DLD1 (cell line): ENCODE measurements at regions not wholly inside any gene's neighbourhood (a gene's known extent, or its start where the extent isn't known, plus 50 kb on each side); places are given as distances from the start of the nearest gene placed in this dataset.
"Not testable (repeated sequence)": the region's sequence is repeated elsewhere in the genome, so short reads cannot be mapped to it uniquely, and the experiment has no call there.

Experiments used
- in situ Hi-C: cut with HindIII; loops from 2 replicates; pipeline ENCODE4 v1.10.0; 2017; ENCODE audit warnings: low sequenced_read_pairs

GRCh38 chr9:24897826-24898225 lies 352.1 kb upstream of the IZUMO3 start:
- in situ Hi-C loops, result no loop called here

- in situ Hi-C loops, result no loop called here
Measured at GRCh38 chr9:24881361-24881760, 335.7 kb upstream of the IZUMO3 start.

GRCh38 chr9:24879591-24879990 lies 333.9 kb upstream of the IZUMO3 start:
- in situ Hi-C loops, result no loop called here

GRCh38 chr9:24856601-24857000 lies 310.9 kb upstream of the IZUMO3 start:
- in situ Hi-C loops, result not testable (repeated sequence)

DNA sequence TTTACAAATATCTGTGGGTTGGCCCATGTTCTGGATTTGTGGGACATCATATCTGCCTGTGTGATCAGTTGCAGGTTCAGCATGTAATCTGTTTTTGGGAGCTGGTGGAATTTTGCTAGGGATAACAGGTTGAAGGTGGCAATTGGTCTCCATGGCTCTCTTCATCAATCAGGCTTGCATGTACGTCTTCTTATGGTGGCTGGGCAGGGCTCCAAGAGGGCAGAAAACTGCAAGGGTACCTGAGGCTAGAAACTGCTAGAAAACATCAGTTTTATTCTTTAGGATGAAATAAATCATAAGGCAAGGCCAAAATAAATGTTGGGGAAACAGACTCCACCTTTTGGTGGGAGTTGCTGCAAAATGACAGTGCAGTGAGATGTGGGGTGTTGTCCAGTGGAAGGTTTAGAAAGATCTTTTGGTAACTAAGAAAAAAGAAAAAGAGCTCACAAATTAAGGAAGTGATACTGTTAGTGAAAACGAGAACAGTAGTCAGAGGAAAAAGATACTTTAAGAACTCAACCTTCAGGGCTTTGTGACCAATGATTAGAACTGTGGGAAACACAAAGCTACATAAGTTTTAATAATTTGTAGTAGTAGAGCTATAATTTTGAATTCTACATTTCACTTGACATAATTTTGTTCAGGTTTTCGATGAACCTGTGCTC lies 300.7 kb upstream of the IZUMO3 start:
- in situ Hi-C loops, result no loop called here

DNA sequence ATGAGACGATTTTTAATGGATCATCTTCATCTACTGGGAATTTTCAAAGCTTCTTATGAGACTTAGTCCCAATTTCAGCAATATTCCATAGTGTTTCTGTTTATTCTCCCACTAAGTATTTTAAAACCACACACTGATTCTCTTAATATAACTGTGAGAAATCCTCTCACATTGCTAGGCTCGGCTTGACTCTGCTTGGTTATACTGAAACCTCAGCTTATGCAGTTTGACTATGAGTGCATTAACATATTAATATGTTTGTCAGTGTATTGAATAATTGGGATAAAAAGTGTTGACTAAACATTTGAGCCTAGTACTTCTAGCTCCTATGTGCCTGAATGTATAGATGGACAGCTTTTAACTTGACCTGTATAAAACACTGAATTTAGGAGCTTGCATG lies 298.5 kb upstream of the IZUMO3 start:
- in situ Hi-C loops, result no loop called here

GRCh38 chr9:24841993-24842392 lies 296.3 kb upstream of the IZUMO3 start:
- in situ Hi-C loops, result no loop called here

DNA sequence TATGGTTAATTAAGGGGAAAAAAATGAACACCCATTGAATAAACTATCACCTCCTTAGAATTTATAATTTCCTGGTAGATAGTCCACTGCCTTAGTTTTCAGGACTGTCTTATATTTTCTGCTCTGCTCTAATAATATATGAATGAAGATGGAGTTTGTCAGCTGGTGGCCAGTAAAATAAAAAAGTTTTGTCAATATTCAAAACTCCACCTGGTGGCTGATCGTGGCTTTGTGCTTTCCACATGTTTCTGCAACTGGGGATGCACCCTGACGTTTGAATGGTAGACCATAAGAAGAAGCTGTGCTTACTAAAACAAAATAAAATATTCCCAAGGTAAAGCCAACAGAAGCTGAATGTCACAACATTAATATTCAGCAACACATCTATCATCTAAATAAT lies 286.6 kb upstream of the IZUMO3 start:
- in situ Hi-C loops, result no loop called here

DNA sequence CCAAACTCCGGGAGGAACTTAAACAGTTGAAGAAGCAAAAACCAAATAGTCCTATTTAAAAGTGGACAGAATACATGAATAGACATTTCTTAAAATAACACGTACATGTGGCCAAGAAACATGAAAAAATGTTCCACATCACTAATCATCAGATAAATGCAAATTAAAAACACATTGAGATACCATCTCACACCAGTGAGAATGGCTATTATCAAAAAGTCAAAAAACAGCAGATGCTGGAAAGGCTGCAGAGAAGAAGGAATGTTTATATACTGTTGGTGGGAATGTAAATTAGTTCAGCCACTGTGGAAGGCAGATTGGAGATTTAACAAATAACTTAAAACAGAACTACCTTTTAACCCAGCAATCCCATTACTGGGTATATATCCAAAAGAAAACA lies 283.0 kb upstream of the IZUMO3 start:
- in situ Hi-C loops, result no loop called here

GRCh38 chr9:24824607-24825006 lies 278.9 kb upstream of the IZUMO3 start:
- in situ Hi-C loops, result no loop called here

DNA sequence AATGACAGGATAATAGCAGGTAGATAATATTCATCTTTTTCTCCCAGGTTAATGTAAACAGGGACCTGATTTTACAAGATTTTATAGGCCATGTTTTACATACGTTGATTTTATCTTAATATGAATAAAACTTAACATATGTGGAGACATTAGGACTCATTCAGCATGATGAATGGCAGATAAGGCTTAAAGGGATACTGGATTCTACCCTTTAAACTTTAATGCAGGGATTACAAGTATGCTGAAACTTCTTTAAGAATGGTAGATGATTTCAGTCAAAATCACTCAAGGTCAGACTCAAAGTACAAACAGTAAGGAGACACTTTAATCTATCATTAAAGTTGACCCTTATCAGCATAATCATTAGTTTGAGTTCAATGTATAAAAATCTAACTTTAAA lies 274.5 kb upstream of the IZUMO3 start:
- in situ Hi-C loops, result no loop called here

DNA sequence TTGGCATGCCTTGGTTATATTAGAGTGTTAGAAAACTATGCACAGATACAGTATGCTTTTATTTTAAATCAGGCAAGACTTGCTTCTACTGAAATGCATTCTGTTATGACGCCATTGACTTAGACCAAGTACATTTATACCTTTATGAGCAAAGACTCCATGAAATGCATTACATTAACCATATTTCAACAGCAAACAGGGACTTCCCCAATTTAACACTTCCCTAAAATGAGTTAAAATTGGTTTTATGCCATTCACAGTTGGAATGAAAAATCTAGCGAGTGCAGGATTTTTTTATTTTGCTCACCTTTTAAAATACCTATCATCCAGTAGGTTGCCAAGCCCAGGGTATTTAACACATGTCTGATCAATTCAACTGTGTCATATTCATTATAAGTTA lies 272.1 kb upstream of the IZUMO3 start:
- in situ Hi-C loops, result no loop called here

DNA sequence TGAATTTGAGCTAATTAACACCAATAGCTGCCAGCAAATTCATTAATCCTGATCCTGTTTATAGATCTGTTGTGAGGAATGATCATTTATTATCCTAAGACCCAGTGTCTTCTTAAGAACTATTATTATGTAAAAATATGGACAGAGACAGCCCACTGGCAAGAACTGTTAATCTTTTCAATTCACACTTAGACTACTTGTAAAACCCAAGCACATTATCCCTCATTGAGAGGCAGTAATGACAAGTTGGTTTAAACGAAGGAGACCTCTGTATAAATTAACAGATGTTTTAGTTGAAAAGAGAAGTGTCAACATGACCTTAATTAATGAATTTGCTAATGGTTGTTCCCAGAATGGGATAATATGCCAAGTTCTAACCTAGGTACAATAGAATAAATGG lies 270.3 kb upstream of the IZUMO3 start:
- in situ Hi-C loops, result no loop called here

- in situ Hi-C loops, result no loop called here
Measured at GRCh38 chr9:24801344-24801743, 255.6 kb upstream of the IZUMO3 start.

DNA sequence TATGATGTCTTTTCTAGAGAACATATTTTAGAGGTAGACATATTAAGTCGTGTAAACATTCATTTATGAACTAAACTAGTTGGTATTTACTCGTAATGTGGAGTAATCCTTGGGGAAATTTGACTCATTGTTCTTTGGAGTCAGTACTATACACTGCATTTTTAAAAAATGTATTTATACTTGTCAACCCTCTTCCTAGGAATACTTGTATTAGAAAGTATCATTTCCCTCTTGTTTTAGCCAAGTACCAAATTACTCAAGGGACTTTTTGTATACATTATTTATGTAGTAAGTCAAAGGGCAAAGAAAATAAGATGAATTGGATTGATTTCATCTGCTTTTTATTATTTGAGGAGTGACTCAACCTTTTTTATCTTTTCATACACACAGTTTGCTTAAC lies 248.1 kb upstream of the IZUMO3 start:
- in situ Hi-C loops, result no loop called here

DNA sequence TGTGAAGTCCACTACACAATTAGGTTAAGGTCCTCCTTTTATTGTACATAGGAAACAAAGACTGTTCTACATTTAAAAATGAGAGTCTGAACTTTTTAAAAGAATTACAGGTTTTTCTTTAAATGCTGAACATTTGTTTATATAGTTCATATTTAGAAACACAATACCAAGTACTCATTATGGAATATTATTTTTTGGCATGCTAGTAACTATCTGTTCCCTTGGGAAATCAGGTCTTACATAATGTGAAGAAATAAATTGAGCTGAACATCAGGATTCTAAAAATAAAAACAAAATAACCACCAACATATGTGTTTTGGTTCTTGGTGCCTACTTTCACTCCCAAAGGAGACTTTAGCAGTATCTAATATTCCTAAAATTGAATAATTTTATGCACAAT lies 230.5 kb upstream of the IZUMO3 start:
- in situ Hi-C loops, result no loop called here

GRCh38 chr9:24774199-24774598 lies 228.5 kb upstream of the IZUMO3 start:
- in situ Hi-C loops, result not testable (repeated sequence)

- in situ Hi-C loops, result no loop called here
Measured at GRCh38 chr9:24766081-24766480, 220.4 kb upstream of the IZUMO3 start.

- in situ Hi-C loops, result no loop called here
Measured at GRCh38 chr9:24765025-24765756, 219.5 kb upstream of the IZUMO3 start.

DNA sequence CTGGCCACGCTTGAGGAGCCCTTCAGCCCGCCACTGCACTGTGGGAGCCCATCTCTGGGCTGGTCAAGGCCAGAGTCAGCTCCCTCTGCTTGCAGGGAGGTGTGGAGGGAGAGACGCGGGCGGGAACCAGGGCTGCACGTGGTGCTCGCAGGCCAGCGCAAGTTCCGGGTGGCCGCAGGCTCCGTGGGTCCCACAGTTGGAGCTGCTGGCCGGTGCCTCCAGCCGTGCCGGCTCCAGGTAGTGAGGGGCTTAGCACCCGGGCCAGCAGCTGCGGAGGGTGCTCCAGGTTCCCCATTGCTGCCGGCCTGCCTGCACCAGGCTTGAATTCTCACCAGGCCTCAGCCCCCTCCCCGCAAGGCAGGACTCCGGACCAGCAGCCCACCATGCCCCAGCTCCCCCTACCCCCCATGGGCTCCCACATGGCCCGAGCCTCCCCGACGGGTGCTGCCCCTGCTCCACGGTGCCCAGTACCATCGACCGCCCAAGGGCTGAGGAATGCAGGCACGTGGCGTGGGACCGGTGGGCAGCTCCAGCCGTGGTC lies 192.8 kb upstream of the IZUMO3 start:
- in situ Hi-C loops, result no loop called here

GRCh38 chr9:24731754-24732153 lies 186.1 kb upstream of the IZUMO3 start:
- in situ Hi-C loops, result no loop called here

GRCh38 chr9:24721621-24722020 lies 175.9 kb upstream of the IZUMO3 start:
- in situ Hi-C loops, result no loop called here
